Brain microvascular endothelial cell (primary cell): ENCODE measurements at regions not wholly inside any gene's neighbourhood (a gene's known extent, or its start where the extent isn't known, plus 50 kb on each side); places are given as distances from the start of the nearest gene placed in this dataset.

Source experiments
- DNase-seq: peaks from one replicate; pipeline ENCODE4 v3.0.0-alpha.2; 2020
- H3K27ac ChIP-seq: fragments of 250-450 bp; sonication (Bioruptor Pico); 2 replicates; pipeline ENCODE4 v1.5.1; 2020; ENCODE audit warnings: mild to moderate bottlenecking, moderate library complexity
- H3K27me3 ChIP-seq: fragments of 250-450 bp; sonication (Bioruptor Pico); replicated peaks from 2 replicates; pipeline ENCODE4 v1.5.1; 2020; ENCODE audit warnings: mild to moderate bottlenecking
- H3K36me3 ChIP-seq: fragments of 250-450 bp; sonication (Bioruptor Pico); replicated peaks from 2 replicates; pipeline ENCODE4 v1.5.1; 2020; ENCODE audit warnings: mild to moderate bottlenecking
- H3K4me3 ChIP-seq: 2 replicates; pipeline ENCODE4 v1.5.1; 2011; ENCODE audit warnings: low read depth, mild to moderate bottlenecking, control low read depth, low read length, moderate library complexity
- in situ Hi-C: cut with HindIII; loops from 2 replicates; pipeline ENCODE4 v1.10.0; 2017; ENCODE audit warnings: low sequenced_read_pairs, low pct_ligation_motif_present
- TF ChIP-seq, protein P1 (sequence below): IDR thresholded peaks from 2 replicates; pipeline ENCODE4 v1.5.1; 2011; ENCODE audit warnings: low read depth, mild to moderate bottlenecking, moderate library complexity, low read length, control low read depth, inconsistent platforms; ENCODE audit errors: missing control alignments

DNA sequence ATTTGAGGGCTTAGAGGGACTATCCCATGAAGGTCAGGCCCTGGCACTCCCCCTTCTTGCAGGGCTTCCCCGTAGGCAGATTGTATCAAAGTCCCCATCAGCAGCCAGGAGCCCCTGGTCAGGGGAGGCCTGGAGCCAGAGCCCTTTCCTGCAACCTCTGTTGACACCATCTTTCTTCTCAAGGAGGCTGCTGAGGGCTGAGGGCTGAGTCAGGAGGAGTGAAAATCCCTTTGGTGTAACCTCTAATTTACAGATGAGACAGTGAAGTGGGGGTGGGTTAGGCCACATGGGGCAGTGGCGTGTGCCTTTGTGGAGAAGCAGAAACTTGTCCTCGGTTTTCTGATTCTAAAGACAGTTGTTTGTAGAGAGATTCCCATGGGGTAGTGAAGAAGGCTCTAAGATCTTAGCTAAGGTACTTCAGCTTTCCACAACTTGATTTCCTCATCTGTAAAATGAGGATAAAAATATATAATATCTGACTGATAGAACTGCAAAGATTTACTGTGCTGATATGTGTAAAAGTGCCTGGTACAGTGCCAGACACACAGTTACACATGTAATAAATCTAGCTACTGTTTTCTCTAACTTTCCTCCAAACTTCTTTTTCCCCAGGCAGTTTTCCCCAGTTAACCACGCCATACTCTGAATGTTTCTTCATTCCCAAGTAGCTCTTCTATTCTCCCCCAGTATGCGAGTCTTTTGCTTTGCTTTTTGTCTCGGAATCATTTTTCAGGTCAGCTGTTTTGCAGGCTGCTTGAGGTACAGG is 249.4 kb upstream of the TPM1 start:
- no peak overlapping the region for H3K27ac ChIP-seq
- H3K4me3 ChIP-seq = no peak overlapping the region
- DNase-seq = no peak
- in situ Hi-C loops = no loop called here
- TF ChIP-seq, protein P1, sequence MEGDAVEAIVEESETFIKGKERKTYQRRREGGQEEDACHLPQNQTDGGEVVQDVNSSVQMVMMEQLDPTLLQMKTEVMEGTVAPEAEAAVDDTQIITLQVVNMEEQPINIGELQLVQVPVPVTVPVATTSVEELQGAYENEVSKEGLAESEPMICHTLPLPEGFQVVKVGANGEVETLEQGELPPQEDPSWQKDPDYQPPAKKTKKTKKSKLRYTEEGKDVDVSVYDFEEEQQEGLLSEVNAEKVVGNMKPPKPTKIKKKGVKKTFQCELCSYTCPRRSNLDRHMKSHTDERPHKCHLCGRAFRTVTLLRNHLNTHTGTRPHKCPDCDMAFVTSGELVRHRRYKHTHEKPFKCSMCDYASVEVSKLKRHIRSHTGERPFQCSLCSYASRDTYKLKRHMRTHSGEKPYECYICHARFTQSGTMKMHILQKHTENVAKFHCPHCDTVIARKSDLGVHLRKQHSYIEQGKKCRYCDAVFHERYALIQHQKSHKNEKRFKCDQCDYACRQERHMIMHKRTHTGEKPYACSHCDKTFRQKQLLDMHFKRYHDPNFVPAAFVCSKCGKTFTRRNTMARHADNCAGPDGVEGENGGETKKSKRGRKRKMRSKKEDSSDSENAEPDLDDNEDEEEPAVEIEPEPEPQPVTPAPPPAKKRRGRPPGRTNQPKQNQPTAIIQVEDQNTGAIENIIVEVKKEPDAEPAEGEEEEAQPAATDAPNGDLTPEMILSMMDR = peak; percentile 5
- no peaks in the 10 kb centered on the region for H3K36me3 ChIP-seq
- H3K27me3 ChIP-seq = no peaks in the 10 kb centered on the region

DNA sequence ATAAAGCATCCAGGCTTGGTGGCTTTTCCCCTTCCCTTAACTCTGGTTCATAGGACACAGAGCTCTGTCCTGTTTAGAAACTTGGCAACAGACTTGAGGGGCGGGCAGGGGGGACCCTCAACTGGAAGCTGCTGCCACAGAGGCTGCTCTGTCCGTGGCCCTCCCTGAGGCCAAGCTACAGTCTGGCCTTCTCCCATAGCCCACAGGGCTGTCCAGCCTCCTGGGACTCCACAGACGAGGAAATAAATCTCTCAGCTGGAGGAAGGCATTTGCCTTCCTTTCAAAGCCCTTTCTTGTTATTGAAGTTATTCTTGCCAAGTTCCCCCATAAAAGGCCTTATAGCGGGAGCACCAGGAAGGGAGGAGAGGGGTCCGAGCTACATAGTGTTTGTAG is 248.8 kb upstream of the TPM1 start:
- no peak for DNase-seq
- TF ChIP-seq, protein P1 = no peak
- in situ Hi-C loops = no loop called here

DNA sequence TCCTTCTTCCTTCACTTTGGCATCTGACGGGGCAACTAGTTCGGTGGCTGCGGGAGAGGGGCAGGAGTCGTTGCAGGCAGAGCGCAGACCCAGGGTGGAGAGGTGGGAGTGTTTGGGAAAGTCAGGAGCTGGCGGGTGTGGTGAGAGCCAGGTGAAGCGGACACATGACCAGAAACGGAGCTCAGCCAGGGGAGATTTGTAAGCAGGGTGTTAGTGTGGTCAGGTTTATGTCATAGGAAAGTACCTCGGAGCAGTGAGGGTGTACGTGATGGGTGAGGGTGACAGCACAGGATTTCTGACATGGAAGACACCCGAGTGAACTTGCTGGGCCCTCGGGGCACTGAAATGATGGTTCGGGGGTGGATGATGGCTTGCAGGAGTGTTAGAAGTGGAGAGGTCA is 247.4 kb upstream of the TPM1 start:
- in situ Hi-C loops = no loop called here
- TF ChIP-seq, protein P1 = no peak
- Histone ChIP-seq H3K36me3 (no peaks in the 10 kb centered on the region), H3K27ac (no peak overlapping the region), H3K4me3 (no peak overlapping the region), H3K27me3 (no peaks in the 10 kb centered on the region)
- no peak for DNase-seq

More for the DNA sequence above, 248.8 kb upstream of the TPM1 start:
- Histone ChIP-seq H3K27ac (no peak overlapping the region), H3K36me3 (no peaks in the 10 kb centered on the region), H3K27me3 (no peaks in the 10 kb centered on the region), H3K4me3 (no peak overlapping the region)

DNA sequence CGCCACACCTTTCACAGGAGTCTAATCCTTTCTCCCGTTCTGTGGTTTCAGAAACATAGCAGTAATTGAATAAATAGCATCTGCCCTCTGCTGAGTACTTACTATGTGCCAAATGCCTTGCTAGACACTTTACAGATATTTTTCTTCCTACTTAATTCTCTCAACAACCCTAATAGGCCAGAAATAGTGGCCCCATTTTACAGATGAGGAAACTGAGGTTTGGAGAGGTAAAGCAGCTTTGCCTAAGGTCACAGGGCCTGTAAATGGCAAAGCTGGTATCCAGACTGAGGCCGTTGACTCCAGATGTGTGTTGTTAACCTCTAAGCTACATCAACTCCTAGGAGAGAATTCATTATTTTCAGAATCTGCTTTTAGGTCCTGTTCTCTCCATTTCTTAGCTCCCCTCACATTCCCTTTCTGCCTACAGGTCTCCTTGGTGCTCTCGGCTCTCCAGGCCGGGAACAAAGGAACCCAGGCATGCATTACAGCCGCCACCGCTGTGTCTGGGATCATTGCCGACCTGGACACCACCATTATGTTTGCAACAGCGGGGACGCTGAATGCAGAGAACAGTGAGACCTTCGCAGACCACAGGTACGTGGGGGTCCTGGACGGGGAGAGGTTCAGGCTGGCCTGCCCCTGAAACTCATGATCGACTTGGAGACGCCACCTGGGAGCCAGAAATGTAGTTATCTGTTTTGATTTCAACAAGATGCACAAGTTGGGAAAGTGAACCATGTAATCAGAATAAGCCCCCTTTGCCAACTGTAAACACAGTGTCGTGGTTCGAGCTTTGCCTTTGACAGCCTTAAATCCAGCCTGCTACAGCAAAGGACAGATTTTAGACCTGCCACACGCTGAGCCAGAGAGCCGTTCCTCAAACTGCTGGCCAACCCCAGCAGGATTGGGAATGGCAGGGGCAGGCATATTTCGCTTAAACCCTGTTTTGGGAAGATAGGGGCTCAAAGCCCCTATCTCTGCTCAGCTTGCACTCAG is 246.5 kb upstream of the TPM1 start:
- TF ChIP-seq, protein P1 = no peak
- Histone ChIP-seq H3K4me3 (no peak overlapping the region), H3K27ac (no peak overlapping the region), H3K36me3 (no peaks in the 10 kb centered on the region), H3K27me3 (no peaks in the 10 kb centered on the region)
- in situ Hi-C loops = no loop called here
- no peak for DNase-seq

DNA sequence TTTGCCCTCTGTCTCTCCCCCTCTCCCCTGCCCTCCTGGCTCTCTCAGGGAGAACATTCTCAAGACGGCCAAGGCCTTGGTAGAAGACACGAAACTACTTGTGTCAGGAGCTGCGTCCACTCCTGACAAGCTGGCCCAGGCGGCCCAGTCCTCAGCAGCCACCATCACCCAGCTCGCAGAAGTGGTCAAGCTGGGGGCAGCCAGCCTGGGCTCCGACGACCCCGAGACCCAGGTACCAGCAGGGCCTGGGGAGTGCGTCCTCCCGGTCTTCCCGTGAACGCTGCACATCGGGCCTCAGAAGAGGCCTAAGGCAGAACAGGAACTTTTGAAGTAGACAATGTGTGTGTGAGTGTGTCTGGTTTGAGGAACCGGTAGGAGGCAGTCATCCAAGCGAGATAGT is 245.4 kb upstream of the TPM1 start:
- in situ Hi-C loops = no loop called here
- no peaks in the 10 kb centered on the region for H3K36me3 ChIP-seq
- no peak overlapping the region for H3K4me3 ChIP-seq
- no peak for DNase-seq
- TF ChIP-seq, protein P1 = no peak
- H3K27ac ChIP-seq = no peak overlapping the region
- no peaks in the 10 kb centered on the region for H3K27me3 ChIP-seq
